H1 (cell line): ENCODE measurements at regions not wholly inside any gene's neighbourhood (a gene's known extent, or its start where the extent isn't known, plus 50 kb on each side); places are given as distances from the start of the nearest gene placed in this dataset.

Experiments used
- SP1 ChIP-seq: IDR thresholded peaks from 2 replicates; pipeline ENCODE4 v1.6.1; 2011; ENCODE audit warnings: low read depth, low read length
- SP2 ChIP-seq: IDR thresholded peaks from 2 replicates; pipeline ENCODE4 v1.6.1; 2012; ENCODE audit warnings: mild to moderate bottlenecking, low read length, inconsistent platforms
- YY1 ChIP-seq: IDR thresholded peaks from 2 replicates; pipeline ENCODE4 v1.6.1; 2011; ENCODE audit warnings: low read depth, mild to moderate bottlenecking, low read length
- ZNF274 ChIP-seq: IDR thresholded peaks from 2 replicates; pipeline ENCODE4 v1.7.0; 2012; ENCODE audit warnings: low read length, borderline replicate concordance; ENCODE audit errors: extremely low read depth
- TF ChIP-seq, protein P1 (sequence below), 3 experiments: IDR thresholded peaks; 1 replicate in 2 of 3; 2 replicates in 1 of 3; pipeline versions ENCODE4 v1.5.1 to v1.6.1; 2011; ENCODE audit warnings: low read length in 3 of 3, mild to moderate bottlenecking in 3 of 3, inconsistent platforms in 2 of 3, low read depth in 1 of 3, moderate library complexity in 1 of 3; ENCODE audit not compliant: insufficient read depth in 1 of 3; ENCODE audit errors: control extremely low read depth in 1 of 3

DNA sequence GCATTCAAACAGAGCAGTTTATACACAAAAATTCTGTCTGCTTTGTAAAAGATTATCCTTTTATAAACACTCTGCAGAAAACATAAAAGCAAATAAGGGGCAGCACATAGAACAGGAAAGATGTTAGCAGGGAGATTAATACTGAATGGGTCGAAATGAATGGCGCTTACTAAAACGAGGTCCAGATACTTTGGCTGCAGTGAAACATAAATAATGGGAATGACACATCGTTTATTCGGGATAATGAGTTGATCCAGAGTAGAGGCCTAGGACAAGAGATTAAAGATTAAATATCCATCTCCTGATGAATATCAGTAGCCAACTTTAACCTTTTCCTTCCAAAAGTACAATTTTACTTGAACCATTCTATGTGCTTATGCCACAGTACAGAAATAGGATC is 54.4 kb upstream of the PROX1 start:
- TF ChIP-seq SP1 (no peak), ZNF274 (no peak), SP2 (no peak), YY1 (no peak)
- TF ChIP-seq, protein P1, sequence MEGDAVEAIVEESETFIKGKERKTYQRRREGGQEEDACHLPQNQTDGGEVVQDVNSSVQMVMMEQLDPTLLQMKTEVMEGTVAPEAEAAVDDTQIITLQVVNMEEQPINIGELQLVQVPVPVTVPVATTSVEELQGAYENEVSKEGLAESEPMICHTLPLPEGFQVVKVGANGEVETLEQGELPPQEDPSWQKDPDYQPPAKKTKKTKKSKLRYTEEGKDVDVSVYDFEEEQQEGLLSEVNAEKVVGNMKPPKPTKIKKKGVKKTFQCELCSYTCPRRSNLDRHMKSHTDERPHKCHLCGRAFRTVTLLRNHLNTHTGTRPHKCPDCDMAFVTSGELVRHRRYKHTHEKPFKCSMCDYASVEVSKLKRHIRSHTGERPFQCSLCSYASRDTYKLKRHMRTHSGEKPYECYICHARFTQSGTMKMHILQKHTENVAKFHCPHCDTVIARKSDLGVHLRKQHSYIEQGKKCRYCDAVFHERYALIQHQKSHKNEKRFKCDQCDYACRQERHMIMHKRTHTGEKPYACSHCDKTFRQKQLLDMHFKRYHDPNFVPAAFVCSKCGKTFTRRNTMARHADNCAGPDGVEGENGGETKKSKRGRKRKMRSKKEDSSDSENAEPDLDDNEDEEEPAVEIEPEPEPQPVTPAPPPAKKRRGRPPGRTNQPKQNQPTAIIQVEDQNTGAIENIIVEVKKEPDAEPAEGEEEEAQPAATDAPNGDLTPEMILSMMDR (IDR thresholded peaks at IDR 0.05; ENCODE audit: control extremely low read depth in 1 of 3, insufficient read depth in 1 of 3, low read depth in 1 of 3, low read length in 3 of 3): no peak
